Right atrium auricular region (tissue), 2 donors: ENCODE measurements at regions not wholly inside any gene's neighbourhood (a gene's known extent, or its start where the extent isn't known, plus 50 kb on each side); places are given as distances from the start of the nearest gene placed in this dataset.

Experiments used
- DNase-seq: peaks from one replicate; pipeline ENCODE4 v3.0.0-alpha.2; 2019; ENCODE audit warnings: low spot score
- H3K27ac ChIP-seq, 2 donors: fragments of 200-600 bp; sonication (generic); 1 replicate in 1 of 2; 2 replicates in 1 of 2; pipeline ENCODE4 v1.5.1; 2016 to 2019
- H3K27me3 ChIP-seq, 2 donors: fragments of 200-600 bp; sonication (generic); one replicate each; pipeline versions ENCODE4 v1.5.1 to v1.6.0; 2017 to 2019
- H3K36me3 ChIP-seq: fragments of 200-600 bp; sonication (generic); one replicate; pipeline ENCODE4 v1.5.1; 2016
- H3K4me1 ChIP-seq, 2 donors: fragments of 200-600 bp; sonication (generic); one replicate each; pipeline versions ENCODE4 v1.5.1 to v1.6.0; 2017 to 2019
- H3K4me3 ChIP-seq, 2 donors: fragments of 200-600 bp; sonication (generic); 1 replicate in 1 of 2; 2 replicates in 1 of 2; pipeline ENCODE4 v1.5.1; 2017 to 2019; ENCODE audit warnings: mild to moderate bottlenecking in 1 of 2, moderate library complexity in 1 of 2
- H3K9me3 ChIP-seq, 2 donors: fragments of 200-600 bp; sonication (generic); one replicate each; pipeline ENCODE4 v1.5.1; 2019
- CTCF ChIP-seq, 2 donors: fragments of 200-600 bp; sonication (generic); IDR thresholded peaks; one replicate each; pipeline ENCODE4 v1.5.1; 2019; ENCODE audit warnings: antibody characterized with exemption in 2 of 2

DNA sequence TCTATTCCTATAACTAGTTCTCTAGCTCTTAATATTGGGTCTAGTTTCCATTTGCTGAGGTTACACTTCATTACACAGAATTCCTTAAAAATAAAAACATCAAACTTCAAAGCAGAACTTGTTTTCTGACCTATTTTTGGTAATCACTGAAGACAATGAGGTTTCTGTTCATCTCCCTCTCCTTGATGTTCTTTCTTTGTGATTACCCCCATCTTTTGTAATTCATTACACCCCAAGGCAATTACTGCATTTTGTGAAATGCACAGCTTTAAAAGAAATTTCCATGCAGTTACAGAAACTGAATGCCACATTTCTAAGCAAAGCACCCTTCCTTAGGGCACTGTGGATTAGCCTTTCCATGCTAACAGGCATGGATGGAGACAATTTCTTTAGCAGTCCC, 363.2 kb upstream of the RND3 start:
- Histone ChIP-seq H3K4me1 (no peaks in the 10 kb centered on the region), H3K4me3 (no peak overlapping the region), H3K27ac (no peak overlapping the region), H3K27me3 (no peaks in the 10 kb centered on the region), H3K9me3 (peaks cover 0 to 13% of the 10 kb centered on the region in 2 donors), H3K36me3 (no peaks in the 10 kb centered on the region)
- no peak for DNase-seq
- no peak for TF ChIP-seq CTCF (IDR thresholded peaks at IDR 0.05)

- Histone ChIP-seq H3K4me3 (no peak overlapping the region), H3K27me3 (no peaks in the 10 kb centered on the region), H3K36me3 (no peaks in the 10 kb centered on the region), H3K27ac (no peak overlapping the region), H3K4me1 (no peaks in the 10 kb centered on the region), H3K9me3 (peaks cover 0 to 13% of the 10 kb centered on the region in 2 donors)
- no peak for TF ChIP-seq CTCF (IDR thresholded peaks at IDR 0.05)
- no peak for DNase-seq
Observed at GRCh38 chr2:150847578-150847977, 360.1 kb upstream of the RND3 start.

DNA sequence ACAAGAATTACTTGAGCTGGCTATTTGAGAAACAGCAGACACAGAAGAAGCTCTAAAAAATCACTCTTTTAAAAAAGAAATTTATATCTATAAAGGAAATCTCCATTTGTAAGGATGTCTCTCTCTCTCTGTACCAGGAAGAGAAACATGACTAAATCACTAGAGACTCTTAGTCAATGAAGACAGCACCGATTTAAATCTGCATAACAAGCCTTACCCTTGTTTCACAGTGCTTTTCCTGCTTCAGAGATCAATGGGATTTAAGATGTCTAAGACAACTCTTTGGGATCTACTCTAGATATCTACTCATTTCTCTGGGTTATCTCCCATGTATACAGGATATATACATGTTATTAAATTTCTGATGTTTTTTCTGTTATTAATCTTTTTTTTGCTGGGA, 359.2 kb upstream of the RND3 start:
- Histone ChIP-seq H3K27ac (no peak overlapping the region), H3K9me3 (peaks cover 0 to 13% of the 10 kb centered on the region in 2 donors), H3K4me3 (no peak overlapping the region), H3K36me3 (no peaks in the 10 kb centered on the region), H3K4me1 (no peaks in the 10 kb centered on the region), H3K27me3 (no peaks in the 10 kb centered on the region)
- no peak for TF ChIP-seq CTCF (IDR thresholded peaks at IDR 0.05)
- DNase-seq: no peak

- no peak for TF ChIP-seq CTCF (IDR thresholded peaks at IDR 0.05)
- Histone ChIP-seq H3K9me3 (no peaks in the 10 kb centered on the region), H3K4me1 (no peaks in the 10 kb centered on the region), H3K36me3 (no peaks in the 10 kb centered on the region), H3K27me3 (no peaks in the 10 kb centered on the region), H3K4me3 (no peak overlapping the region), H3K27ac (no peak overlapping the region)
- no peak for DNase-seq
Observed at GRCh38 chr2:150832686-150833085, 345.2 kb upstream of the RND3 start.

DNA sequence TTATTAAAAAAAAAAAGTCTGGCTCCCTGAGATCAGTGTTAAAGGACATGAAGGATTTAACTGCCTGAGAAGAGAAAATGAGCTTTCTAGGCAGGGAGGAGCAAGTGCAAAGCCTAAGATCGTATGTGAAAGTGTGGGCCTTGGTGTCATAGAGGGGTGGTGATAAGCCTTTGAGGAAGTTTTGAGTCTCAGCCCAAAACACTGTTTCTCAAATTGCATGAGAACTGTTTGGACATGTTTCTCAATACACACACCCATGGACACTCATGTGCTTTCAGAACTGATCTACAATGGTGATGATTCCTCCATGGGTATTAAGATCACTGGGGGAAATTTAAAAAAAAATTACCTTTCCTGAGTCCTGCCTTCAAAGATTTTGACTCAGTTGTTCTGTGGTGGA, 336.7 kb upstream of the RND3 start:
- TF ChIP-seq CTCF (IDR thresholded peaks at IDR 0.05): no peak
- Histone ChIP-seq H3K9me3 (no peaks in the 10 kb centered on the region), H3K4me1 (no peaks in the 10 kb centered on the region), H3K4me3 (no peak overlapping the region), H3K36me3 (no peaks in the 10 kb centered on the region), H3K27me3 (no peaks in the 10 kb centered on the region), H3K27ac (no peak overlapping the region)
- DNase-seq: no peak

GRCh38 chr2:150817422-150817821, 330.0 kb upstream of the RND3 start:
- H3K27ac ChIP-seq: no peak overlapping the region
- H3K36me3 ChIP-seq: no peaks in the 10 kb centered on the region
- TF ChIP-seq CTCF (IDR thresholded peaks at IDR 0.05): no peak

More at GRCh38 chr2:150817422-150817821, 330.0 kb upstream of the RND3 start:
- no peak overlapping the region for H3K4me3 ChIP-seq
- no peaks in the 10 kb centered on the region for H3K4me1 ChIP-seq
- no peak for DNase-seq
- no peaks in the 10 kb centered on the region for H3K27me3 ChIP-seq
- no peaks in the 10 kb centered on the region for H3K9me3 ChIP-seq
